Activated T-cell treated with anti-CD3 and anti-CD28 coated beads, Interleukin-2, amount 50 U/mL, for 48 hours (primary cell): ENCODE measurements at regions not wholly inside any gene's neighbourhood (a gene's known extent, or its start where the extent isn't known, plus 50 kb on each side); places are given as distances from the start of the nearest gene placed in this dataset.

Experiments
- DNase-seq, 2 experiments: peaks; one replicate each; pipeline ENCODE4 v3.0.0-alpha.2; 2020

GRCh38 chr9:107759009-107759822 lies 269.6 kb upstream of the KLF4 start:
- DNase-seq = no peak

- no peak for DNase-seq
Observed at GRCh38 chr9:107756091-107756490, 266.5 kb upstream of the KLF4 start.

GRCh38 chr9:107755246-107755645 lies 265.7 kb upstream of the KLF4 start:
- DNase-seq = no peak

GRCh38 chr9:107751567-107752210 lies 262.1 kb upstream of the KLF4 start:
- no peak for DNase-seq

GRCh38 chr9:107750741-107751566 lies 261.4 kb upstream of the KLF4 start:
- DNase-seq = no peak

- DNase-seq = no peak
Observed at GRCh38 chr9:107749787-107750444, 260.3 kb upstream of the KLF4 start.

- DNase-seq = no peak
Observed at GRCh38 chr9:107744873-107745272, 255.3 kb upstream of the KLF4 start.

GRCh38 chr9:107742531-107743309 lies 253.2 kb upstream of the KLF4 start:
- DNase-seq = no peak

- DNase-seq = no peak
Observed at GRCh38 chr9:107740088-107740980, 250.8 kb upstream of the KLF4 start.

GRCh38 chr9:107739601-107740082 lies 250.1 kb upstream of the KLF4 start:
- no peak for DNase-seq

- DNase-seq = no peak
Observed at GRCh38 chr9:107738789-107739188, 249.2 kb upstream of the KLF4 start.

GRCh38 chr9:107737987-107738743 lies 248.6 kb upstream of the KLF4 start:
- no peak for DNase-seq

- DNase-seq = no peak
Observed at GRCh38 chr9:107737610-107737986, 248.0 kb upstream of the KLF4 start.

GRCh38 chr9:107735821-107736220 lies 246.3 kb upstream of the KLF4 start:
- no peak for DNase-seq

- DNase-seq = no peak
Observed at GRCh38 chr9:107734256-107735013, 244.9 kb upstream of the KLF4 start.

- DNase-seq = no peak
Observed at GRCh38 chr9:107733523-107733894, 243.9 kb upstream of the KLF4 start.

GRCh38 chr9:107732781-107733522 lies 243.4 kb upstream of the KLF4 start:
- DNase-seq = no peak

- DNase-seq = no peak
Observed at GRCh38 chr9:107731115-107731762, 241.7 kb upstream of the KLF4 start.
